GM23338 (cell line): ENCODE measurements at regions not wholly inside any gene's neighbourhood (a gene's known extent, or its start where the extent isn't known, plus 50 kb on each side); places are given as distances from the start of the nearest gene placed in this dataset.

Experiments
- ATAC-seq: fragments of 200-7000 bp; cut with Tn5 transposase; 3 replicates; pipeline ENCODE4 v1.9.1; 2020
- DNase-seq: peaks from one replicate; pipeline ENCODE4 v3.0.0-alpha.2; 2015; ENCODE audit warnings: low spot score
- H2AFZ ChIP-seq: fragments of 200-600 bp; sonication (generic); 2 replicates; pipeline ENCODE4 v1.8.0; 2016; ENCODE audit warnings: antibody characterized with exemption, mild to moderate bottlenecking, moderate library complexity
- H3F3A ChIP-seq: fragments of 200-600 bp; sonication (generic); replicated peaks from 2 replicates; pipeline ENCODE4 v1.8.0; 2017; ENCODE audit warnings: antibody characterized with exemption, mixed run types, low read depth
- H3K27ac ChIP-seq: fragments of 200-600 bp; sonication (generic); 2 replicates; pipeline ENCODE4 v1.6.1; 2016; ENCODE audit warnings: low read depth
- H3K27me3 ChIP-seq: fragments of 200-600 bp; sonication (generic); 2 replicates; pipeline ENCODE4 v1.8.0; 2016; ENCODE audit warnings: mild to moderate bottlenecking, mixed run types, moderate library complexity; ENCODE audit not compliant: insufficient read depth
- H3K36me3 ChIP-seq: fragments of 200-600 bp; sonication (generic); 2 replicates; pipeline ENCODE4 v1.8.0; 2016; ENCODE audit warnings: mild to moderate bottlenecking; ENCODE audit not compliant: insufficient read depth
- H3K4me1 ChIP-seq: fragments of 200-600 bp; sonication (generic); 2 replicates; pipeline ENCODE4 v1.8.0; 2016; ENCODE audit warnings: mild to moderate bottlenecking, moderate library complexity; ENCODE audit not compliant: insufficient read depth
- H3K4me2 ChIP-seq: fragments of 200-600 bp; sonication (generic); 2 replicates; pipeline ENCODE4 v1.7.1; 2017; ENCODE audit warnings: mixed run types
- H3K4me3 ChIP-seq: fragments of 200-600 bp; sonication (generic); 2 replicates; pipeline ENCODE4 v1.6.1; 2016; ENCODE audit warnings: mixed run types
- H3K79me2 ChIP-seq: fragments of 200-600 bp; sonication (generic); replicated peaks from 2 replicates; pipeline ENCODE4 v1.8.0; 2017; ENCODE audit warnings: mild to moderate bottlenecking; ENCODE audit not compliant: insufficient read depth
- H3K9me2 ChIP-seq: fragments of 200-600 bp; sonication (generic); 2 replicates; pipeline ENCODE4 v1.8.0; 2017; ENCODE audit not compliant: insufficient read depth
- H4K20me1 ChIP-seq: fragments of 200-600 bp; sonication (generic); replicated peaks from 2 replicates; pipeline ENCODE4 v1.8.0; 2017; ENCODE audit warnings: mild to moderate bottlenecking; ENCODE audit not compliant: insufficient read depth
- H3K27ac Mint-ChIP-seq: 2 replicates; pipeline ENCODE4 v1.8.0; 2020; ENCODE audit warnings: inconsistent platforms, mild to moderate bottlenecking, moderate library complexity, mixed read lengths
- H3K27me3 Mint-ChIP-seq: 3 replicates; pipeline ENCODE4 v1.8.0; 2022; ENCODE audit warnings: low read depth, mild to moderate bottlenecking, moderate library complexity, mixed read lengths, inconsistent platforms; ENCODE audit not compliant: insufficient read depth, poor library complexity
- H3K36me3 Mint-ChIP-seq: 3 replicates; pipeline ENCODE4 v1.8.0; 2021; ENCODE audit warnings: low read depth, mild to moderate bottlenecking, inconsistent platforms, moderate library complexity, mixed read lengths
- H3K4me1 Mint-ChIP-seq: 3 replicates; pipeline ENCODE4 v1.8.0; 2020; ENCODE audit warnings: mild to moderate bottlenecking, inconsistent platforms, mixed read lengths
- H3K4me3 Mint-ChIP-seq: 3 replicates; pipeline ENCODE4 v1.8.0; 2021; ENCODE audit warnings: moderate library complexity, mild to moderate bottlenecking, inconsistent platforms, mixed read lengths
- H3K9me3 Mint-ChIP-seq: 3 replicates; pipeline ENCODE4 v1.8.0; 2020; ENCODE audit warnings: moderate library complexity, mild to moderate bottlenecking, inconsistent platforms, mixed read lengths
- EZH2 ChIP-seq: fragments of 200-600 bp; sonication (generic); IDR thresholded peaks from one replicate; pipeline ENCODE4 v1.8.0; 2017; ENCODE audit warnings: antibody characterized with exemption, mild to moderate bottlenecking, low read depth; ENCODE audit not compliant: unreplicated experiment
- STAT1 ChIP-seq: IDR thresholded peaks from one replicate; pipeline ENCODE4 v1.6.1; 2016; ENCODE audit warnings: antibody characterized with exemption; ENCODE audit not compliant: unreplicated experiment
- ZNF114 ChIP-seq: fragments of 250-450 bp; sonication (Bioruptor Pico); IDR thresholded peaks from 2 replicates; pipeline ENCODE4 v1.5.0; 2020; ENCODE audit warnings: mild to moderate bottlenecking, moderate library complexity
- TF ChIP-seq, protein P1 (sequence below), 2 experiments: fragments of 200-600 bp in 1 of 2; sonication (generic) in 1 of 2; conservative IDR thresholded peaks; 2 replicates each; pipeline versions ENCODE4 v1.5.1 to v1.6.1; 2016 to 2017; ENCODE audit warnings: antibody characterized with exemption in 2 of 2, low read depth in 2 of 2, mild to moderate bottlenecking in 2 of 2, moderate library complexity in 1 of 2
- TF ChIP-seq, protein P2 (sequence below): fragments of 250-450 bp; sonication (Bioruptor Pico); IDR thresholded peaks from 2 replicates; pipeline ENCODE4 v1.5.0; 2020; ENCODE audit warnings: mild to moderate bottlenecking, moderate library complexity
- TF ChIP-seq, protein P3 (sequence below): IDR thresholded peaks from 2 replicates; pipeline ENCODE4 v1.6.1; 2016; ENCODE audit warnings: antibody characterized with exemption

DNA sequence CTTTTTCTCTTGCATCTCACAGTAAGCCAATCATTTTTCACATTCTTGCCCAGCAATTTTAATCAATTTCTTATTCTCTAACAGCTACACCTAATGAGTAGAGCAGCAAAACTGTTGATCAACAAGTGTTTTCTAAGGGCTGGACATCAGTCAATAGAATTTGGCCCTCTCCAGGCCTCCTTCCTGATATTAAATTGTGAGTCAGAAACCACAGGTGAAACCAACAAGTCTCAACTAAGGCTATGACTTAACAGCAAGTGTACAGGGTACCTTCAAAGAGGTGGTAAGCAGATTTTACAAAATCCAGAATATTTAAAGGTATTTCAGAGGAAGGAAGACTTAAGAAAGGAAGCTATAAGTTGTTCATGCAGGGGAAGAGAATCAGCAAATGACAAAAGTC is 156.5 kb upstream of the ARHGAP24 start:
- no peaks in the 10 kb centered on the region for H3K79me2 ChIP-seq
- no peaks in the 10 kb centered on the region for H3K27me3 ChIP-seq
- no peaks in the 10 kb centered on the region for H3K36me3 ChIP-seq
- TF ChIP-seq EZH2 = no peak
- TF ChIP-seq, protein P1, sequence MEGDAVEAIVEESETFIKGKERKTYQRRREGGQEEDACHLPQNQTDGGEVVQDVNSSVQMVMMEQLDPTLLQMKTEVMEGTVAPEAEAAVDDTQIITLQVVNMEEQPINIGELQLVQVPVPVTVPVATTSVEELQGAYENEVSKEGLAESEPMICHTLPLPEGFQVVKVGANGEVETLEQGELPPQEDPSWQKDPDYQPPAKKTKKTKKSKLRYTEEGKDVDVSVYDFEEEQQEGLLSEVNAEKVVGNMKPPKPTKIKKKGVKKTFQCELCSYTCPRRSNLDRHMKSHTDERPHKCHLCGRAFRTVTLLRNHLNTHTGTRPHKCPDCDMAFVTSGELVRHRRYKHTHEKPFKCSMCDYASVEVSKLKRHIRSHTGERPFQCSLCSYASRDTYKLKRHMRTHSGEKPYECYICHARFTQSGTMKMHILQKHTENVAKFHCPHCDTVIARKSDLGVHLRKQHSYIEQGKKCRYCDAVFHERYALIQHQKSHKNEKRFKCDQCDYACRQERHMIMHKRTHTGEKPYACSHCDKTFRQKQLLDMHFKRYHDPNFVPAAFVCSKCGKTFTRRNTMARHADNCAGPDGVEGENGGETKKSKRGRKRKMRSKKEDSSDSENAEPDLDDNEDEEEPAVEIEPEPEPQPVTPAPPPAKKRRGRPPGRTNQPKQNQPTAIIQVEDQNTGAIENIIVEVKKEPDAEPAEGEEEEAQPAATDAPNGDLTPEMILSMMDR (conservative IDR thresholded peaks at IDR 0.05; ENCODE audit: low read depth in 2 of 2) = peak in 1 of 2 experiments; percentile 27; a peak in 2 of 4 replicates
- no peak overlapping the region for H3K4me2 ChIP-seq
- peak overlapping the region; percentile 29; the same call in 1 of the 2 replicates for H2AFZ ChIP-seq
- ATAC-seq (no peak), DNase-seq (no peak)
- H3K36me3 Mint-ChIP-seq = peaks cover 18% of the 10 kb centered on the region
- H3F3A ChIP-seq = no peaks in the 10 kb centered on the region
- H3K4me3 Mint-ChIP-seq = no peak overlapping the region
- peaks cover 35% of the 10 kb centered on the region for H3K9me3 Mint-ChIP-seq
- H3K4me3 ChIP-seq = no peak overlapping the region
- no peak overlapping the region for H3K27ac Mint-ChIP-seq
- H4K20me1 ChIP-seq = no peaks in the 10 kb centered on the region
- H3K4me1 Mint-ChIP-seq = no peaks in the 10 kb centered on the region
- peaks cover 5% of the 10 kb centered on the region for H3K4me1 ChIP-seq
- no peak overlapping the region for H3K27ac ChIP-seq
- H3K27me3 Mint-ChIP-seq = no peaks in the 10 kb centered on the region
- no peaks in the 10 kb centered on the region; the same call in 1 of the 2 replicates for H3K9me2 ChIP-seq

DNA sequence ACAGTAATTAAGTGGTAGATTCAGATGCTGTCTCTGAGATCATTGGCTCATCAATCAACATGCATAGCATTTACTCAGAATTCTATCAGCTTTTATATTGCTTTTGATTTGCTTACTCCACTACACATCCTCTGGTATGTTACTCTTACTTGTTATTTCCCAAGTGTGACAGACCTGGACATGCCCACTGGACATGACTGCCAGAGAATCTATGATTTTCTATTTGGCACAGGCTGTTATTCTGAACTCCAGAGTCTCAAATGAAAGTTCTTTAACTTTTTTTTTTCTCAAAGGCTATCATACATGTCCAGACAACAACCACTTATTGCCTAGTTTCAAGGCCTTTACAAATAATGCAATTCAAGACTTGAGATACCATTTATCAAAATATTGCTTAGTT is 116.1 kb upstream of the ARHGAP24 start:
- H3K27ac ChIP-seq = no peak overlapping the region
- Mint-ChIP-seq H3K36me3 (peaks cover 10% of the 10 kb centered on the region; the same call in 2 of the 3 replicates), H3K27me3 (peaks cover 2% of the 10 kb centered on the region), H3K4me1 (no peaks in the 10 kb centered on the region), H3K27ac (no peak overlapping the region), H3K4me3 (no peak overlapping the region), H3K9me3 (peaks cover 8% of the 10 kb centered on the region; the same call in 2 of the 3 replicates)
- no peak overlapping the region for H2AFZ ChIP-seq
- no peaks in the 10 kb centered on the region for H3K36me3 ChIP-seq
- ATAC-seq = no peak
- H3K9me2 ChIP-seq = peaks cover 3% of the 10 kb centered on the region; the same call in 1 of the 2 replicates
- no peaks in the 10 kb centered on the region for H3K27me3 ChIP-seq
- no peak overlapping the region for H3K4me3 ChIP-seq
- TF ChIP-seq ZNF114 (CRISPR knock-in tag) = no peak
- TF ChIP-seq, protein P2, sequence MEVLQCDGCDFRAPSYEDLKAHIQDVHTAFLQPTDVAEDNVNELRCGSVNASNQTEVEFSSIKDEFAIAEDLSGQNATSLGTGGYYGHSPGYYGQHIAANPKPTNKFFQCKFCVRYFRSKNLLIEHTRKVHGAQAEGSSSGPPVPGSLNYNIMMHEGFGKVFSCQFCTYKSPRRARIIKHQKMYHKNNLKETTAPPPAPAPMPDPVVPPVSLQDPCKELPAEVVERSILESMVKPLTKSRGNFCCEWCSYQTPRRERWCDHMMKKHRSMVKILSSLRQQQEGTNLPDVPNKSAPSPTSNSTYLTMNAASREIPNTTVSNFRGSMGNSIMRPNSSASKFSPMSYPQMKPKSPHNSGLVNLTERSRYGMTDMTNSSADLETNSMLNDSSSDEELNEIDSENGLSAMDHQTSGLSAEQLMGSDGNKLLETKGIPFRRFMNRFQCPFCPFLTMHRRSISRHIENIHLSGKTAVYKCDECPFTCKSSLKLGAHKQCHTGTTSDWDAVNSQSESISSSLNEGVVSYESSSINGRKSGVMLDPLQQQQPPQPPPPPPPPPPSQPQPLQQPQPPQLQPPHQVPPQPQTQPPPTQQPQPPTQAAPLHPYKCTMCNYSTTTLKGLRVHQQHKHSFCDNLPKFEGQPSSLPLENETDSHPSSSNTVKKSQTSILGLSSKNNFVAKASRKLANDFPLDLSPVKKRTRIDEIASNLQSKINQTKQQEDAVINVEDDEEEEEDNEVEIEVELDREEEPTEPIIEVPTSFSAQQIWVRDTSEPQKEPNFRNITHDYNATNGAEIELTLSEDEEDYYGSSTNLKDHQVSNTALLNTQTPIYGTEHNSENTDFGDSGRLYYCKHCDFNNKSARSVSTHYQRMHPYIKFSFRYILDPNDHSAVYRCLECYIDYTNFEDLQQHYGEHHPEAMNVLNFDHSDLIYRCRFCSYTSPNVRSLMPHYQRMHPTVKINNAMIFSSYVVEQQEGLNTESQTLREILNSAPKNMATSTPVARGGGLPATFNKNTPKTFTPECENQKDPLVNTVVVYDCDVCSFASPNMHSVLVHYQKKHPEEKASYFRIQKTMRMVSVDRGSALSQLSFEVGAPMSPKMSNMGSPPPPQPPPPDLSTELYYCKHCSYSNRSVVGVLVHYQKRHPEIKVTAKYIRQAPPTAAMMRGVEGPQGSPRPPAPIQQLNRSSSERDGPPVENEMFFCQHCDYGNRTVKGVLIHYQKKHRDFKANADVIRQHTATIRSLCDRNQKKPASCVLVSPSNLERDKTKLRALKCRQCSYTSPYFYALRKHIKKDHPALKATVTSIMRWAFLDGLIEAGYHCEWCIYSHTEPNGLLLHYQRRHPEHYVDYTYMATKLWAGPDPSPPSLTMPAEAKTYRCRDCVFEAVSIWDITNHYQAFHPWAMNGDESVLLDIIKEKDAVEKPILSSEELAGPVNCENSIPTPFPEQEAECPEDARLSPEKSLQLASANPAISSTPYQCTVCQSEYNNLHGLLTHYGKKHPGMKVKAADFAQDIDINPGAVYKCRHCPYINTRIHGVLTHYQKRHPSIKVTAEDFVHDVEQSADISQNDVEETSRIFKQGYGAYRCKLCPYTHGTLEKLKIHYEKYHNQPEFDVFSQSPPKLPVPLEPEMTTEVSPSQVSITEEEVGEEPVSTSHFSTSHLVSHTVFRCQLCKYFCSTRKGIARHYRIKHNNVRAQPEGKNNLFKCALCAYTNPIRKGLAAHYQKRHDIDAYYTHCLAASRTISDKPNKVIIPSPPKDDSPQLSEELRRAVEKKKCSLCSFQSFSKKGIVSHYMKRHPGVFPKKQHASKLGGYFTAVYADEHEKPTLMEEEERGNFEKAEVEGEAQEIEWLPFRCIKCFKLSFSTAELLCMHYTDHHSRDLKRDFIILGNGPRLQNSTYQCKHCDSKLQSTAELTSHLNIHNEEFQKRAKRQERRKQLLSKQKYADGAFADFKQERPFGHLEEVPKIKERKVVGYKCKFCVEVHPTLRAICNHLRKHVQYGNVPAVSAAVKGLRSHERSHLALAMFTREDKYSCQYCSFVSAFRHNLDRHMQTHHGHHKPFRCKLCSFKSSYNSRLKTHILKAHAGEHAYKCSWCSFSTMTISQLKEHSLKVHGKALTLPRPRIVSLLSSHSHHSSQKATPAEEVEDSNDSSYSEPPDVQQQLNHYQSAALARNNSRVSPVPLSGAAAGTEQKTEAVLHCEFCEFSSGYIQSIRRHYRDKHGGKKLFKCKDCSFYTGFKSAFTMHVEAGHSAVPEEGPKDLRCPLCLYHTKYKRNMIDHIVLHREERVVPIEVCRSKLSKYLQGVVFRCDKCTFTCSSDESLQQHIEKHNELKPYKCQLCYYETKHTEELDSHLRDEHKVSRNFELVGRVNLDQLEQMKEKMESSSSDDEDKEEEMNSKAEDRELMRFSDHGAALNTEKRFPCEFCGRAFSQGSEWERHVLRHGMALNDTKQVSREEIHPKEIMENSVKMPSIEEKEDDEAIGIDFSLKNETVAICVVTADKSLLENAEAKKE (CRISPR knock-in tag) = no peak
- TF ChIP-seq STAT1 = no peak
- TF ChIP-seq, protein P3, sequence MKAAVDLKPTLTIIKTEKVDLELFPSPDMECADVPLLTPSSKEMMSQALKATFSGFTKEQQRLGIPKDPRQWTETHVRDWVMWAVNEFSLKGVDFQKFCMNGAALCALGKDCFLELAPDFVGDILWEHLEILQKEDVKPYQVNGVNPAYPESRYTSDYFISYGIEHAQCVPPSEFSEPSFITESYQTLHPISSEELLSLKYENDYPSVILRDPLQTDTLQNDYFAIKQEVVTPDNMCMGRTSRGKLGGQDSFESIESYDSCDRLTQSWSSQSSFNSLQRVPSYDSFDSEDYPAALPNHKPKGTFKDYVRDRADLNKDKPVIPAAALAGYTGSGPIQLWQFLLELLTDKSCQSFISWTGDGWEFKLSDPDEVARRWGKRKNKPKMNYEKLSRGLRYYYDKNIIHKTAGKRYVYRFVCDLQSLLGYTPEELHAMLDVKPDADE = no peak
- TF ChIP-seq, protein P1 (conservative IDR thresholded peaks at IDR 0.05; ENCODE audit: low read depth in 2 of 2) = no peak
- DNase-seq = no peak
- no peaks in the 10 kb centered on the region for H3F3A ChIP-seq
- H3K79me2 ChIP-seq = no peaks in the 10 kb centered on the region
- no peaks in the 10 kb centered on the region for H4K20me1 ChIP-seq
- no peak overlapping the region for H3K4me2 ChIP-seq
- H3K4me1 ChIP-seq = no peaks in the 10 kb centered on the region
